Transverse colon (tissue), 4 donors: ENCODE measurements at regions not wholly inside any gene's neighbourhood (a gene's known extent, or its start where the extent isn't known, plus 50 kb on each side); places are given as distances from the start of the nearest gene placed in this dataset.

Experiments
- DNase-seq: peaks from one replicate; pipeline ENCODE4 v3.0.0-alpha.2; 2019
- H3K27ac ChIP-seq, 4 donors: fragments of 200-600 bp; sonication (generic); 2 replicates each; pipeline ENCODE4 v1.5.1; 2016 to 2018; ENCODE audit warnings: inconsistent platforms in 4 of 4
- H3K27me3 ChIP-seq: fragments of 200-600 bp; sonication (generic); 2 replicates; pipeline ENCODE4 v1.5.1; 2017; ENCODE audit warnings: inconsistent platforms
- H3K36me3 ChIP-seq, 4 donors: fragments of 200-600 bp; sonication (generic); 2 replicates each; pipeline ENCODE4 v1.5.1; 2017 to 2019; ENCODE audit warnings: inconsistent platforms in 4 of 4
- H3K4me1 ChIP-seq, 4 donors: fragments of 200-600 bp; sonication (generic); 2 replicates each; pipeline ENCODE4 v1.5.1; 2017 to 2020; ENCODE audit warnings: inconsistent platforms in 4 of 4
- H3K4me3 ChIP-seq, 4 donors: fragments of 200-600 bp; sonication (generic); 1 replicate in 1 of 4; 2 replicates in 3 of 4; pipeline versions ENCODE4 v1.5.1 to v1.6.1; 2017 to 2019; ENCODE audit warnings: inconsistent platforms in 4 of 4
- H3K9me3 ChIP-seq, 2 donors: fragments of 200-600 bp; sonication (generic); 2 replicates each; pipeline ENCODE4 v1.5.1; 2017 to 2019; ENCODE audit warnings: inconsistent platforms in 2 of 2
- EP300 ChIP-seq: sonication (generic); formaldehyde crosslinking; IDR thresholded peaks from one replicate; pipeline ENCODE4 v1.6.1; 2017; ENCODE audit warnings: antibody characterized with exemption, low read depth
- POLR2A ChIP-seq: fragments of 450-650 bp; IDR thresholded peaks from one replicate; pipeline ENCODE4 v1.6.1; 2016; ENCODE audit warnings: antibody characterized with exemption, mild to moderate bottlenecking, moderate library complexity
- POLR2AphosphoS5 ChIP-seq, 3 donors: sonication (generic); formaldehyde crosslinking; IDR thresholded peaks; one replicate each; pipeline ENCODE4 v1.6.1; 2016; ENCODE audit warnings: antibody characterized with exemption in 3 of 3
- WGBS, 2 donors: methylation state at CpG; one replicate each; pipeline ENCODE4 v1.1.5; 2018; ENCODE audit warnings: low coverage in 1 of 2; 5-methylcytosine and 5-hydroxymethylcytosine counted together
- in situ Hi-C, 4 donors: fragments of 200-750 bp; cut with MboI; loops; one replicate each; pipeline versions ENCODE4 v1.15.0 to v1.15.1; 2017; ENCODE audit warnings: low sequenced_read_pairs in 3 of 4, low pct_ligation_motif_present in 1 of 4, low pct_unique_long_range_greater_than_20kb in 1 of 4
- intact Hi-C: fragments of 100-400 bp; cut with DNase I; formaldehyde crosslinking; loops from one replicate; pipeline ENCODE4 v1.15.1; 2023; ENCODE audit warnings: low total_unique reads
- TF ChIP-seq, protein P1 (sequence below), 5 experiments: fragments of 200-600 bp in 3 of 5; fragments of 450-650 bp in 2 of 5; sonication (generic) in 3 of 5; IDR thresholded peaks; 1 replicate in 2 of 5; 2 replicates in 3 of 5; pipeline ENCODE4 v1.5.1; 2016 to 2017; ENCODE audit warnings: antibody characterized with exemption in 5 of 5, inconsistent platforms in 3 of 5, mild to moderate bottlenecking in 2 of 5, moderate library complexity in 1 of 5

DNA sequence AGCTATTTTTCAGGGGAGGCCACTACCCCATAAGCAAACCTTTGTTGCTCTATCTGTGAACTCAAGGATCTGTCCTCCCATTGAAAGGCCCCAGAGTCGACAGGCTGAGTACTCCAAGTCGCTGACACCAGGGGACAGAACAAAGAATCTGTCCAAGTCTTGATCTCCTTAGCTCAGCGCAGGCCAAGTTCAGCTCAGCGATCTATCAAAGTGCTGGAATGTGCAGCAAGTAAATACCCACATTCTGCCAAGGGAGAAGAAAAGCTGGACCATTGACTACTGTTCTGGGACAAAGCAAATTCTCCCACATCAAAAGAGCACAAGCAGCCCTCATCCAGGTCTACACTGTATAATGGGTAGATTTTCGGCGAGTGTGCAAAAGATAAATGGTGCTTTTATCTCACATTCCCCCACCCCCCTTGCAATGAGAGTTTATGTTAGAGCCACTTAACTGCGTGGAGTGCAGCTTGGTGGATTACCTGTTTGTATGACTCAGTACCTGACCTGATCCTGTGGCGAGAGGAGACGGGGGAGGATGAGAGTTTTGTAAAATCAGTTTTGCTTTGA lies 391.7 kb upstream of the SGCG start:
- no peak overlapping the region for H3K27ac ChIP-seq
- TF ChIP-seq POLR2A (no peak), POLR2AphosphoS5 (IDR thresholded peaks at IDR 0.05) (no peak), EP300 (no peak)
- TF ChIP-seq, protein P1, sequence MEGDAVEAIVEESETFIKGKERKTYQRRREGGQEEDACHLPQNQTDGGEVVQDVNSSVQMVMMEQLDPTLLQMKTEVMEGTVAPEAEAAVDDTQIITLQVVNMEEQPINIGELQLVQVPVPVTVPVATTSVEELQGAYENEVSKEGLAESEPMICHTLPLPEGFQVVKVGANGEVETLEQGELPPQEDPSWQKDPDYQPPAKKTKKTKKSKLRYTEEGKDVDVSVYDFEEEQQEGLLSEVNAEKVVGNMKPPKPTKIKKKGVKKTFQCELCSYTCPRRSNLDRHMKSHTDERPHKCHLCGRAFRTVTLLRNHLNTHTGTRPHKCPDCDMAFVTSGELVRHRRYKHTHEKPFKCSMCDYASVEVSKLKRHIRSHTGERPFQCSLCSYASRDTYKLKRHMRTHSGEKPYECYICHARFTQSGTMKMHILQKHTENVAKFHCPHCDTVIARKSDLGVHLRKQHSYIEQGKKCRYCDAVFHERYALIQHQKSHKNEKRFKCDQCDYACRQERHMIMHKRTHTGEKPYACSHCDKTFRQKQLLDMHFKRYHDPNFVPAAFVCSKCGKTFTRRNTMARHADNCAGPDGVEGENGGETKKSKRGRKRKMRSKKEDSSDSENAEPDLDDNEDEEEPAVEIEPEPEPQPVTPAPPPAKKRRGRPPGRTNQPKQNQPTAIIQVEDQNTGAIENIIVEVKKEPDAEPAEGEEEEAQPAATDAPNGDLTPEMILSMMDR (IDR thresholded peaks at IDR 0.05): no peak
- no peaks in the 10 kb centered on the region for H3K27me3 ChIP-seq
- 64 to 69% methylated on average over 2 to 9 of the region's 9 CpGs for WGBS, 2 donors
- H3K4me1 ChIP-seq: no peaks in the 10 kb centered on the region
- DNase-seq: no peak
- no peaks in the 10 kb centered on the region for H3K9me3 ChIP-seq
- H3K4me3 ChIP-seq: no peak overlapping the region
- no peaks in the 10 kb centered on the region for H3K36me3 ChIP-seq
- intact Hi-C loops: no loop called here
- in situ Hi-C loops: loop anchor here in 1 of 4 donors (25.0 kb wide), 1 partner anchor 1152 kb away; no protein-coding TSS in a partner anchor

DNA sequence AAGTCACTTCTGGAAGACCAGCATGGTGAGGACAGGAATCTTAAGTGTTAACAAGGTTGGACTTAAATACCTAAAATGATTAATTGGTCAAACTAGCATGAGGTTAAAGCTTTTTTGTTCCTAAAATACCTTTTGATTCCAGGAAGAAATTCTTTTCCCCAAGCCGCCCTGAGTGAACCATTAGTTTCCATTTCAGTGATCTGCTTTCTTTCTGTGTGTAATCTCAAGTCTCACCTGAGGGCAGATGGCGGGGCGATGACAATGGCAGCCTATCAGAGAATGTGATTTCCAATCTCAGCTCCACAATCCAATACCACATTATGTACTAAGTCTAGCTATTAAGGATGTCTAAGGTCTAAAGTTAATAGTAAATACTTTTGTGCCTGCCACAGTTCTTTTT lies 390.9 kb upstream of the SGCG start:
- 58 to 68% methylated on average over 3 of the region's 3 CpGs for WGBS, 2 donors
- in situ Hi-C loops: loop anchor here in 1 of 4 donors (25.0 kb wide), 1 partner anchor 1153 kb away; no protein-coding TSS in a partner anchor
- Histone ChIP-seq H3K4me3 (no peak overlapping the region), H3K27ac (no peak overlapping the region), H3K27me3 (no peaks in the 10 kb centered on the region), H3K9me3 (no peaks in the 10 kb centered on the region), H3K36me3 (no peaks in the 10 kb centered on the region), H3K4me1 (no peaks in the 10 kb centered on the region)
- intact Hi-C loops: no loop called here
- TF ChIP-seq POLR2A (no peak), POLR2AphosphoS5 (IDR thresholded peaks at IDR 0.05) (no peak), EP300 (no peak)
- TF ChIP-seq, protein P1 (IDR thresholded peaks at IDR 0.05): no peak
- DNase-seq: no peak

DNA sequence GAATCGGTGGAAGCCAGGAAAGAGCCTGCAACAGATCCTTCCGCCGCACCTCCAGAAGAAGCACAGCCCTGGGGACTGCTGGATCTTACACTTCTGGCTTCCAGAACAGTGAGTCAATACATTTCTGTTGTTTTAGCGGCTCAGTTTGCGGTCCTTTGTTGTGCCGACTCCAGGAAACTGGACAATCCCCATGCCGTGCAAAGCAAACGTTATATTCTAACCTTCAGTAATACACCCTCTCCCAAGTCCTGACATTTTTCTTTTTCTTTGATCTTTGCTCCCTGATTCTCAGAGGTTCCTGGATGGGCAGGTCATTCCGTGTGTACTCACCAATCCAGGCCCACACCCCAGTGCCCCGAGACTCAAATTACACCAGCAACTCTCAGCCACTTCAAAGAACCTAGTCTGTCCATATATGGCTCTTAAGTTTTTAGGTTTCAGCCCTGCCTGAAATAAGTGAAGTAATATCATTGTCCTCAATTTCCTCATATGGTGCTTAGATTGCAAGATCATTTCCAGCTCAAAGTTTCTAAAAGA lies 387.1 kb upstream of the SGCG start:
- intact Hi-C loops: no loop called here
- 41 to 45% methylated on average over 6 to 10 of the region's 10 CpGs for WGBS, 2 donors
- Histone ChIP-seq H3K4me1 (no peaks in the 10 kb centered on the region), H3K4me3 (no peak overlapping the region), H3K27ac (no peak overlapping the region), H3K36me3 (no peaks in the 10 kb centered on the region), H3K9me3 (no peaks in the 10 kb centered on the region), H3K27me3 (peaks cover 3% of the 10 kb centered on the region)
- DNase-seq: no peak
- TF ChIP-seq EP300: no peak
- TF ChIP-seq POLR2A: no peak
- TF ChIP-seq, protein P1 (IDR thresholded peaks at IDR 0.05): no peak
- no peak for TF ChIP-seq POLR2AphosphoS5 (IDR thresholded peaks at IDR 0.05)
- in situ Hi-C loops: loop anchor here in 1 of 4 donors (25.0 kb wide), 1 partner anchor 1156 kb away; no protein-coding TSS in a partner anchor

DNA sequence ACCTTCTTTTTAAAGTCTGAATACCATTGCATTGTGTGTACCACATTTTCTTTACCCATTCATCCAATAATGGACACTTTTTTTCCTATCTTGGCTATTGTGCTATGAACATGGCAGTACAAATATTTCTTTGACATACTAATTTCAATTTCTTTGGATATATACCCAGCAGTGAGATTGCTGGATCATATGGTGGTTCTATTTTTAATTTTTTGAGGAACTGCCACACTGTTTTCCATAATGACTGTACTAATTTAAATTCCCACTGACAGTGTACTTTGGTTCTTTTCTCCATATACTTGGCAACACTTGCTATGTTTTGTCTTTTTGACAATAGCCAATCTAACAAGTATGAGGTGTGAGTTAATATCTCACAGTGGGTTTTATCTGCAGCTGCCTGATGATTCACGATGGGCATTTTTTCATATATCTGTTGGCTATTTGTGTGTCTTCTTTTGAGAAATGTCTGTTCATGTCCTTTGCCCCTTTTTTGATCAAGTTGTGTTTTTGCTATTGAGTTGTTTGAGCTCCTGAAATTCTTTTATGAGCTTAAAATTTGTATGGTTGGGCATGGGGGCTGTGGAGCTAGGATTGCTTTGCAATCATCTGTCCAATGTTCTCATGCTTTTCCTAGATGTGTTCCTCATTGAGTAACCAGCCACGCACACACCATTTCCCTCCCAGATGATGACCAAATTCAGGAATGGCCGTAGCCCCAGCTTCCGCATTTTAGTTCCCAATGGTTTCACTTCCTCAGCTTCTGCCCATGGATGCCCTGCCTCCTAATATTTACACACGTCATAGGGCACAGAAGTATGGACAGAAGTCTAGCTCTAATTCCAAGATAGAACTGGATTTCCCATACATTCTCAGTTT lies 380.0 kb upstream of the SGCG start:
- 58 to 76% methylated on average over 5 of the region's 5 CpGs for WGBS, 2 donors

More for the DNA sequence above, 380.0 kb upstream of the SGCG start:
- TF ChIP-seq, protein P1 (IDR thresholded peaks at IDR 0.05): no peak
- no peak for TF ChIP-seq EP300
- no peak for TF ChIP-seq POLR2A
- TF ChIP-seq POLR2AphosphoS5 (IDR thresholded peaks at IDR 0.05): no peak
- Histone ChIP-seq H3K27me3 (peaks cover 3% of the 10 kb centered on the region), H3K27ac (no peak overlapping the region), H3K4me1 (no peaks in the 10 kb centered on the region), H3K4me3 (no peak overlapping the region), H3K36me3 (no peaks in the 10 kb centered on the region), H3K9me3 (no peaks in the 10 kb centered on the region)
- in situ Hi-C loops: loop anchor here (10.0 to 25.0 kb wide), 2 partner anchors 212 to 214 kb away; no protein-coding TSS in a partner anchor
- intact Hi-C loops: loop anchor here (5.0 kb wide), 1 partner anchor 222 kb away; no protein-coding TSS in a partner anchor
- peak; percentile 21 for DNase-seq
